NCI-H2107 treated with DMSO at 0.1 percent for 48 hours (cell line): ENCODE measurements at regions not wholly inside any gene's neighbourhood (a gene's known extent, or its start where the extent isn't known, plus 50 kb on each side); places are given as distances from the start of the nearest gene placed in this dataset.
"Not testable (repeated sequence)": the region's sequence is repeated elsewhere in the genome, so short reads cannot be mapped to it uniquely, and the experiment has no call there.

ENCODE experiments used
- DNase-seq: peaks from one replicate; lab custom pipeline; 2025; ENCODE audit not compliant: unreplicated experiment; lab: John Stamatoyannopoulos, UW

- DNase-seq: no peak
These were observed 167.1 kb upstream of the CXCL13 start for GRCh38 chr4:77438549-77438948.

GRCh38 chr4:77443941-77444340 is 161.7 kb upstream of the CXCL13 start:
- no peak for DNase-seq

- DNase-seq: no peak
These were observed 159.8 kb upstream of the CXCL13 start for GRCh38 chr4:77445823-77446222.

GRCh38 chr4:77446601-77447000 is 159.0 kb upstream of the CXCL13 start:
- no peak for DNase-seq

GRCh38 chr4:77449171-77449570 is 156.4 kb upstream of the CXCL13 start:
- no peak for DNase-seq

GRCh38 chr4:77450006-77450405 is 155.6 kb upstream of the CXCL13 start:
- no peak for DNase-seq

GRCh38 chr4:77451530-77451929 is 154.1 kb upstream of the CXCL13 start:
- no peak for DNase-seq

GRCh38 chr4:77452117-77452516 is 153.5 kb upstream of the CXCL13 start:
- not testable (repeated sequence) for DNase-seq

GRCh38 chr4:77453911-77454310 is 151.7 kb upstream of the CXCL13 start:
- no peak for DNase-seq

GRCh38 chr4:77454858-77455257 is 150.8 kb upstream of the CXCL13 start:
- DNase-seq: no peak

- DNase-seq: not testable (repeated sequence)
These were observed 141.5 kb upstream of the CXCL13 start for GRCh38 chr4:77464100-77464499.

GRCh38 chr4:77465271-77465670 is 140.3 kb upstream of the CXCL13 start:
- DNase-seq: no peak

GRCh38 chr4:77466430-77466829 is 139.2 kb upstream of the CXCL13 start:
- no peak for DNase-seq

GRCh38 chr4:77471821-77472495 is 133.7 kb upstream of the CXCL13 start:
- DNase-seq: no peak

GRCh38 chr4:77473509-77473908 is 132.1 kb upstream of the CXCL13 start:
- DNase-seq: no peak

- no peak for DNase-seq
These were observed 123.8 kb upstream of the CXCL13 start for GRCh38 chr4:77481856-77482255.

GRCh38 chr4:77488882-77489281 is 116.7 kb upstream of the CXCL13 start:
- no peak for DNase-seq

- no peak for DNase-seq
These were observed 112.4 kb upstream of the CXCL13 start for GRCh38 chr4:77493120-77493752.

GRCh38 chr4:77493829-77494551 is 111.6 kb upstream of the CXCL13 start:
- DNase-seq: no peak

GRCh38 chr4:77496457-77496856 is 109.2 kb upstream of the CXCL13 start:
- no peak for DNase-seq

- DNase-seq: no peak
These were observed 104.8 kb upstream of the CXCL13 start for GRCh38 chr4:77500801-77501200.

GRCh38 chr4:77501240-77501639 is 104.4 kb upstream of the CXCL13 start:
- DNase-seq: no peak
